ENCODE measurements at regions not wholly inside any gene's neighbourhood (a gene's known extent, or its start where the extent isn't known, plus 50 kb on each side); places are given as distances from the start of the nearest gene placed in this dataset.

DNA sequence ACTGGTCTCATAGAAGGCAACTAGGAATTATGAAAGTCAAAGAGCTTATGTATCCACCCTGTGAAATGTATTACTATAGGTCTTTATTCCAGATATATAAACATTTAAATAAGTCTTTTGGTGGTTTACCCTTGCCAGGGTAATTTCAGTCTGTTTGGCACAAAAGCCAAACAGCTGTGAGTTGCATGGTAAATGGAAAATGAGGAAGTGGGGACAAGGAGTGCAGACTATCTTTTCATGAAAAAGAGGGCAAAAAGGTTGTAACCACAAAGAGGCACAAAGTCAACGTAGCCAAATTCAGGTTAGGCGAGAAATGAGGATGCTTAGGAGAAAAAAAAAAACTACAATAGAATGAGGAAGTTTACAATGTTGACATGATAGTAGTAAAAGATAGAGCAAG, 492.3 kb upstream of the PRMT6 start:
- TF ChIP-seq, protein P1, sequence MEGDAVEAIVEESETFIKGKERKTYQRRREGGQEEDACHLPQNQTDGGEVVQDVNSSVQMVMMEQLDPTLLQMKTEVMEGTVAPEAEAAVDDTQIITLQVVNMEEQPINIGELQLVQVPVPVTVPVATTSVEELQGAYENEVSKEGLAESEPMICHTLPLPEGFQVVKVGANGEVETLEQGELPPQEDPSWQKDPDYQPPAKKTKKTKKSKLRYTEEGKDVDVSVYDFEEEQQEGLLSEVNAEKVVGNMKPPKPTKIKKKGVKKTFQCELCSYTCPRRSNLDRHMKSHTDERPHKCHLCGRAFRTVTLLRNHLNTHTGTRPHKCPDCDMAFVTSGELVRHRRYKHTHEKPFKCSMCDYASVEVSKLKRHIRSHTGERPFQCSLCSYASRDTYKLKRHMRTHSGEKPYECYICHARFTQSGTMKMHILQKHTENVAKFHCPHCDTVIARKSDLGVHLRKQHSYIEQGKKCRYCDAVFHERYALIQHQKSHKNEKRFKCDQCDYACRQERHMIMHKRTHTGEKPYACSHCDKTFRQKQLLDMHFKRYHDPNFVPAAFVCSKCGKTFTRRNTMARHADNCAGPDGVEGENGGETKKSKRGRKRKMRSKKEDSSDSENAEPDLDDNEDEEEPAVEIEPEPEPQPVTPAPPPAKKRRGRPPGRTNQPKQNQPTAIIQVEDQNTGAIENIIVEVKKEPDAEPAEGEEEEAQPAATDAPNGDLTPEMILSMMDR (IDR thresholded peaks at IDR 0.05 in 8 of 11, conservative IDR thresholded peaks at IDR 0.05 in 3 of 11): no peak
- TF ChIP-seq POLR2AphosphoS5 (IDR thresholded peaks at IDR 0.05) (no peak), POLR2A (IDR thresholded peaks at IDR 0.05) (no peak)
